ENCODE measurements at regions not wholly inside any gene's neighbourhood (a gene's known extent, or its start where the extent isn't known, plus 50 kb on each side); places are given as distances from the start of the nearest gene placed in this dataset.

DNA sequence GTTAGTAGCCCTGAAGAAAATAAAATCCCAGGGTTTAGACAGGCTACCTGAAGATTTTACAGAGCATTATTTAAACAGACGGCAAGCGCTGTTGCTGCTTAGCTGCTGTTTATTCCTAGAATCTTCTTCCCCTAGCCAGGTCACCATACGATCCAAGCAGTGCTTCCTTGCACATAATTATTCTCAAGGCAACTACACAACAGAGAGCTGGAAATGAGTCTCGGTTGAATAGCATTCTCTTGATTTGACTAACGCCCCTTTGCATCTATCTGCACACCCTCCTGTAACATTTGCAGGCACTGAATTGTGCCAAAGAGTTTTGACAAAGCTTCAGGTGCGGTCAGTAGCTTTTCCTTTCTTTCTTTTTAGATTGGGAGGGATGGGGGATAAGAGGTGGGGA lies 564.4 kb downstream of the TBL1XR1 start:
- TF ChIP-seq POLR2A (conservative IDR thresholded peaks at IDR 0.05): no peak
- TF ChIP-seq, protein P1, sequence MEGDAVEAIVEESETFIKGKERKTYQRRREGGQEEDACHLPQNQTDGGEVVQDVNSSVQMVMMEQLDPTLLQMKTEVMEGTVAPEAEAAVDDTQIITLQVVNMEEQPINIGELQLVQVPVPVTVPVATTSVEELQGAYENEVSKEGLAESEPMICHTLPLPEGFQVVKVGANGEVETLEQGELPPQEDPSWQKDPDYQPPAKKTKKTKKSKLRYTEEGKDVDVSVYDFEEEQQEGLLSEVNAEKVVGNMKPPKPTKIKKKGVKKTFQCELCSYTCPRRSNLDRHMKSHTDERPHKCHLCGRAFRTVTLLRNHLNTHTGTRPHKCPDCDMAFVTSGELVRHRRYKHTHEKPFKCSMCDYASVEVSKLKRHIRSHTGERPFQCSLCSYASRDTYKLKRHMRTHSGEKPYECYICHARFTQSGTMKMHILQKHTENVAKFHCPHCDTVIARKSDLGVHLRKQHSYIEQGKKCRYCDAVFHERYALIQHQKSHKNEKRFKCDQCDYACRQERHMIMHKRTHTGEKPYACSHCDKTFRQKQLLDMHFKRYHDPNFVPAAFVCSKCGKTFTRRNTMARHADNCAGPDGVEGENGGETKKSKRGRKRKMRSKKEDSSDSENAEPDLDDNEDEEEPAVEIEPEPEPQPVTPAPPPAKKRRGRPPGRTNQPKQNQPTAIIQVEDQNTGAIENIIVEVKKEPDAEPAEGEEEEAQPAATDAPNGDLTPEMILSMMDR (IDR thresholded peaks at IDR 0.05 in 2 of 3, conservative IDR thresholded peaks at IDR 0.05 in 1 of 3; ENCODE audit: insufficient read depth in 2 of 3, low read depth in 1 of 3, low read length in 3 of 3): no peak
- TF ChIP-seq FOXA1 (IDR thresholded peaks at IDR 0.05; ENCODE audit: borderline replicate concordance): no peak
- TF ChIP-seq POLR2AphosphoS5 (IDR thresholded peaks at IDR 0.05; ENCODE audit: control insufficient read depth, insufficient read depth, low read depth, low read length): no peak
- no peak for TF ChIP-seq ESRRA (IDR thresholded peaks at IDR 0.05; ENCODE audit: borderline replicate concordance, low read depth)
- TF ChIP-seq TAF1 (IDR thresholded peaks at IDR 0.05; ENCODE audit: control insufficient read depth, extremely low read depth, insufficient read depth, low read length, severe bottlenecking): no peak
- TF ChIP-seq GTF2F1 (IDR thresholded peaks at IDR 0.05; ENCODE audit: low read depth, low read length): no peak
- no peak for TF ChIP-seq MAFG (tag; conservative IDR thresholded peaks at IDR 0.05)
- no peak for TF ChIP-seq DMBX1 (CRISPR knock-in tag; IDR thresholded peaks at IDR 0.05; ENCODE audit: borderline replicate concordance)
- no peak for TF ChIP-seq ZNF785 (CRISPR knock-in tag; IDR thresholded peaks at IDR 0.05)
- TF ChIP-seq EP300 (IDR thresholded peaks at IDR 0.05; ENCODE audit: low read length): no peak
- TF ChIP-seq GATAD2B (IDR thresholded peaks at IDR 0.05; ENCODE audit: borderline replicate concordance): no peak
- no peak for TF ChIP-seq POU5F1 (IDR thresholded peaks at IDR 0.05; ENCODE audit: borderline replicate concordance, low read depth, low read length, partially characterized antibody)
- no peak for TF ChIP-seq STAG1 (CRISPR knock-in tag; IDR thresholded peaks at IDR 0.05; ENCODE audit: borderline replicate concordance)

All from K562 (cell line).